ENCODE measurements at regions not wholly inside any gene's neighbourhood (a gene's known extent, or its start where the extent isn't known, plus 50 kb on each side); places are given as distances from the start of the nearest gene placed in this dataset.
A peak's percentile ranks its signal among the peaks of the same experiment; 100 is the strongest.

GRCh38 chr3:168239287-168239686, 143.6 kb upstream of the GOLIM4 start:
- Histone ChIP-seq H3K4me3 (no peak overlapping the region), H3K36me3 (ENCODE audit: low read depth) (no peaks in the 10 kb centered on the region), H3K27ac (no peak overlapping the region), H3K79me2 (ENCODE audit: insufficient read depth) (no peaks in the 10 kb centered on the region), H2AFZ (no peak overlapping the region), H3K9me2 (ENCODE audit: insufficient read depth) (no peaks in the 10 kb centered on the region), H4K20me1 (ENCODE audit: insufficient read depth) (no peaks in the 10 kb centered on the region; the same call in 1 of the 2 replicates), H3K4me1 (ENCODE audit: insufficient read depth) (no peaks in the 10 kb centered on the region), H3F3A (ENCODE audit: insufficient read depth) (no peaks in the 10 kb centered on the region), H3K9ac (no peak overlapping the region), H3K27me3 (replicated peaks; ENCODE audit: insufficient read depth) (peaks cover 28% of the 10 kb centered on the region; the same call in 1 of the 2 replicates), H3K9me3 (ENCODE audit: low read depth) (no peaks in the 10 kb centered on the region), H3K4me2 (ENCODE audit: unreplicated experiment) (no peak overlapping the region)
- 0% methylated on average over 1 of the region's 1 CpG for WGBS, 2 experiments (ENCODE audit: low coverage in 1 of 2, low lambda C conversion rate in 2 of 2, missing lambda C conversion rate in 2 of 2)
- no peak for DNase-seq
- TF ChIP-seq EZH2phosphoT487 (IDR thresholded peaks at IDR 0.05; ENCODE audit: insufficient read depth, low read depth) (no peak), EZH2 (IDR thresholded peaks at IDR 0.05; ENCODE audit: insufficient read depth, poor library complexity, severe bottlenecking) (no peak)
- in situ Hi-C loops (cut with MboI): no loop called here

GRCh38 chr3:168233001-168233400, 137.3 kb upstream of the GOLIM4 start:
- peaks cover 16% of the 10 kb centered on the region for H3K27me3 ChIP-seq (replicated peaks; ENCODE audit: insufficient read depth)
- no peaks in the 10 kb centered on the region for H3K9me2 ChIP-seq (ENCODE audit: insufficient read depth)
- TF ChIP-seq EZH2phosphoT487 (IDR thresholded peaks at IDR 0.05; ENCODE audit: insufficient read depth, low read depth) (no peak), EZH2 (IDR thresholded peaks at IDR 0.05; ENCODE audit: insufficient read depth, poor library complexity, severe bottlenecking) (no peak)
- no peak overlapping the region for H3K9ac ChIP-seq
- H3K4me3 ChIP-seq: no peak overlapping the region
- no peak overlapping the region for H2AFZ ChIP-seq
- H4K20me1 ChIP-seq (ENCODE audit: insufficient read depth): no peaks in the 10 kb centered on the region
- no peaks in the 10 kb centered on the region for H3K36me3 ChIP-seq (ENCODE audit: low read depth)
- H3K9me3 ChIP-seq (ENCODE audit: low read depth): no peaks in the 10 kb centered on the region
- no peaks in the 10 kb centered on the region for H3F3A ChIP-seq (ENCODE audit: insufficient read depth)
- H3K4me2 ChIP-seq (ENCODE audit: unreplicated experiment): no peak overlapping the region
- in situ Hi-C loops (cut with MboI): no loop called here
- no peaks in the 10 kb centered on the region for H3K79me2 ChIP-seq (ENCODE audit: insufficient read depth)
- no peak for DNase-seq
- H3K4me1 ChIP-seq (ENCODE audit: insufficient read depth): no peaks in the 10 kb centered on the region
- no peak overlapping the region for H3K27ac ChIP-seq
- WGBS, 2 experiments (ENCODE audit: low coverage in 1 of 2, low lambda C conversion rate in 2 of 2, missing lambda C conversion rate in 2 of 2): 45 to 48% methylated on average over 1 of the region's 1 CpG

GRCh38 chr3:168223085-168223484, 127.4 kb upstream of the GOLIM4 start:
- TF ChIP-seq EZH2phosphoT487 (IDR thresholded peaks at IDR 0.05; ENCODE audit: insufficient read depth, low read depth) (no peak), EZH2 (IDR thresholded peaks at IDR 0.05; ENCODE audit: insufficient read depth, poor library complexity, severe bottlenecking) (no peak)
- Histone ChIP-seq H2AFZ (no peak overlapping the region), H4K20me1 (ENCODE audit: insufficient read depth) (no peaks in the 10 kb centered on the region), H3K9ac (no peak overlapping the region), H3K9me3 (ENCODE audit: low read depth) (no peaks in the 10 kb centered on the region), H3K79me2 (ENCODE audit: insufficient read depth) (no peaks in the 10 kb centered on the region), H3K9me2 (ENCODE audit: insufficient read depth) (no peaks in the 10 kb centered on the region), H3K27ac (no peak overlapping the region), H3K27me3 (replicated peaks; ENCODE audit: insufficient read depth) (no peaks in the 10 kb centered on the region; the same call in 1 of the 2 replicates), H3F3A (ENCODE audit: insufficient read depth) (no peaks in the 10 kb centered on the region), H3K36me3 (ENCODE audit: low read depth) (no peaks in the 10 kb centered on the region), H3K4me3 (no peak overlapping the region), H3K4me2 (ENCODE audit: unreplicated experiment) (no peak overlapping the region), H3K4me1 (ENCODE audit: insufficient read depth) (no peaks in the 10 kb centered on the region)
- DNase-seq: no peak
- 28% methylated on average over 3 of the region's 3 CpGs for WGBS, 2 experiments (ENCODE audit: low coverage in 1 of 2, low lambda C conversion rate in 2 of 2, missing lambda C conversion rate in 2 of 2)
- in situ Hi-C loops (cut with MboI): loop anchor here (25.0 kb wide), 1 partner anchor 964 kb away; no protein-coding TSS in a partner anchor

GRCh38 chr3:168220556-168220955, 124.8 kb upstream of the GOLIM4 start:
- Histone ChIP-seq H2AFZ (no peak overlapping the region), H3K4me3 (no peak overlapping the region), H3K36me3 (ENCODE audit: low read depth) (no peaks in the 10 kb centered on the region), H3K9ac (no peak overlapping the region), H3K9me2 (ENCODE audit: insufficient read depth) (no peaks in the 10 kb centered on the region), H3K27me3 (replicated peaks; ENCODE audit: insufficient read depth) (no peaks in the 10 kb centered on the region; the same call in 1 of the 2 replicates), H3K9me3 (ENCODE audit: low read depth) (no peaks in the 10 kb centered on the region), H4K20me1 (ENCODE audit: insufficient read depth) (no peaks in the 10 kb centered on the region), H3K79me2 (ENCODE audit: insufficient read depth) (no peaks in the 10 kb centered on the region), H3K27ac (no peak overlapping the region), H3K4me1 (ENCODE audit: insufficient read depth) (no peaks in the 10 kb centered on the region), H3F3A (ENCODE audit: insufficient read depth) (no peaks in the 10 kb centered on the region), H3K4me2 (ENCODE audit: unreplicated experiment) (no peak overlapping the region)
- in situ Hi-C loops (cut with MboI): loop anchor here (25.0 kb wide), 1 partner anchor 967 kb away; no protein-coding TSS in a partner anchor
- 18 to 28% methylated on average over 2 of the region's 2 CpGs for WGBS, 2 experiments (ENCODE audit: low coverage in 1 of 2, low lambda C conversion rate in 2 of 2, missing lambda C conversion rate in 2 of 2)
- TF ChIP-seq EZH2 (IDR thresholded peaks at IDR 0.05; ENCODE audit: insufficient read depth, poor library complexity, severe bottlenecking): no peak
- TF ChIP-seq EZH2phosphoT487 (IDR thresholded peaks at IDR 0.05; ENCODE audit: insufficient read depth, low read depth): no peak
- peak; percentile 5 for DNase-seq

GRCh38 chr3:168219530-168219929, 123.8 kb upstream of the GOLIM4 start:
- Histone ChIP-seq H3K4me3 (no peak overlapping the region), H3K9me3 (ENCODE audit: low read depth) (no peaks in the 10 kb centered on the region), H3F3A (ENCODE audit: insufficient read depth) (no peaks in the 10 kb centered on the region), H3K27ac (no peak overlapping the region), H4K20me1 (ENCODE audit: insufficient read depth) (no peaks in the 10 kb centered on the region), H3K9me2 (ENCODE audit: insufficient read depth) (no peaks in the 10 kb centered on the region), H3K79me2 (ENCODE audit: insufficient read depth) (no peaks in the 10 kb centered on the region), H3K36me3 (ENCODE audit: low read depth) (no peaks in the 10 kb centered on the region), H3K4me2 (ENCODE audit: unreplicated experiment) (no peak overlapping the region), H2AFZ (no peak overlapping the region), H3K27me3 (replicated peaks; ENCODE audit: insufficient read depth) (no peaks in the 10 kb centered on the region; the same call in 1 of the 2 replicates), H3K4me1 (ENCODE audit: insufficient read depth) (no peaks in the 10 kb centered on the region), H3K9ac (no peak overlapping the region)
- TF ChIP-seq EZH2phosphoT487 (IDR thresholded peaks at IDR 0.05; ENCODE audit: insufficient read depth, low read depth): no peak
- no peak for TF ChIP-seq EZH2 (IDR thresholded peaks at IDR 0.05; ENCODE audit: insufficient read depth, poor library complexity, severe bottlenecking)
- DNase-seq: no peak
- in situ Hi-C loops (cut with MboI): loop anchor here (25.0 kb wide), 1 partner anchor 968 kb away; no protein-coding TSS in a partner anchor
- WGBS, 2 experiments (ENCODE audit: low coverage in 1 of 2, low lambda C conversion rate in 2 of 2, missing lambda C conversion rate in 2 of 2): 49% methylated on average over 2 of the region's 2 CpGs

Measured in GM23248 (cell line).